Stimulated activated CD4-positive, alpha-beta T cell treated with anti-CD3 and anti-CD28 coated beads, TNF-alpha, amount 100 ng/mL, for 4 hours (primary cell): ENCODE measurements at regions not wholly inside any gene's neighbourhood (a gene's known extent, or its start where the extent isn't known, plus 50 kb on each side); places are given as distances from the start of the nearest gene placed in this dataset.

Experiments
- DNase-seq, 3 experiments: peaks; one replicate each; pipeline ENCODE4 v3.0.0-alpha.2; 2020; ENCODE audit warnings: low read depth in 3 of 3

- DNase-seq, result no peak
Observed at GRCh38 chr5:153122403-153122802, 368.1 kb upstream of the GRIA1 start.

GRCh38 chr5:153130296-153130695 lies 360.2 kb upstream of the GRIA1 start:
- no peak for DNase-seq

- no peak for DNase-seq
Observed at GRCh38 chr5:153135411-153135810, 355.1 kb upstream of the GRIA1 start.

- DNase-seq, result no peak
Observed at GRCh38 chr5:153136910-153137614, 353.4 kb upstream of the GRIA1 start.

DNA sequence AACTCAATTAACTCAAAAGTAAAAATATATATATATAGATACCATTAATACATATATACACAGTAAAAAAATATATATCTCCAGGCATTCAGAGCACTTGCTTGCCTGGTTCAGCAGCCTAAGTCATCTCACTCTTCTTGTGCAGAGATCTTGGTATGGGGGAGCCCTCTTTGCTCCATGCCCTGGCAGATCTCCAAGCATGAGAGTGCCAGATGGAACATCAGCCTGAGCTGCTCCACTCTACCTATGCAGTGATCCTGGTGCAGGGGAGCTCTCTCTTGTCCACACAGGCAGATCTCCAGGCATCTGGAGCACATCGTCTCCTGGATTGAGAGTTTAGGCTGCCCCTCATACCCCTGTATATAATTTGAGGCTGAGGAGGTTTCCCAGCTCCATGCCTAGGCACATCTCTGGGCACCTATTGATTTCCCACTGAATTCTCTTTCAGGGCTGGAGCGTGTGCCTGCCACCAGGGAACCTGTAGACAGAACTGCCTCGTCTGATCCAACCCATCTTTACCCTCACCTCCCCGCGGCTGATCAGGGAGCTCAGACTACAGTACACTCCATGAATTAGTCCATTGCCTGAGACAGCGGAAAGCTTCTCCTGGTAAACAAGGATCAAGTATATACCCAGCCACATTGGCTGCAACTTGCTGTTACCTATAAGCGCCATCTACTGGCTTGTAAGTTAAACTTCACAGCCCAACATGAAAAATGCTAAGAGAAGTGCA lies 342.4 kb upstream of the GRIA1 start:
- DNase-seq, result no peak

GRCh38 chr5:153148624-153148976 lies 341.9 kb upstream of the GRIA1 start:
- no peak for DNase-seq

- DNase-seq, result no peak
Observed at GRCh38 chr5:153151558-153151957, 338.9 kb upstream of the GRIA1 start.

GRCh38 chr5:153153086-153153485 lies 337.4 kb upstream of the GRIA1 start:
- DNase-seq, result no peak

GRCh38 chr5:153157156-153157555 lies 333.3 kb upstream of the GRIA1 start:
- no peak for DNase-seq

GRCh38 chr5:153158608-153159007 lies 331.9 kb upstream of the GRIA1 start:
- DNase-seq, result no peak

DNA sequence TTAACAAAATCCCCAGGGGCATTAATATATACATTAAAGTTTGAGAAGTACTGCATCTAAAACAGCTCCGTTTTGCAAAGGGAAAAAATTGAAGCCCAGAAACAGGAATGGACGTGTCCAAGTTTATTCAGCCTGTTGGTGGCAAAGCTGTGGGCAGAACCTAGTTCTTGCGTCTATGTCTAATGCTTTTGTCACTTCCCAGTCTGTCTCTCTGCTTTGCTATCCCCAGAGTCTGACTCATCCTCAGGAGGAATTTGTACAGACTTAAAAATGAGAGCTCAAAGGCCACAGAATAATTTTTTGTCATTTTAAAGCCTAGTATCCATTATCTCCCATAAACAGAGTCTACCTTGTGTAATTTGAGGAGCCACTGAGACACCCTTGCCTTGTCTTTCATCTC lies 330.9 kb upstream of the GRIA1 start:
- DNase-seq, result no peak

- no peak for DNase-seq
Observed at GRCh38 chr5:153168241-153168640, 322.2 kb upstream of the GRIA1 start.

DNA sequence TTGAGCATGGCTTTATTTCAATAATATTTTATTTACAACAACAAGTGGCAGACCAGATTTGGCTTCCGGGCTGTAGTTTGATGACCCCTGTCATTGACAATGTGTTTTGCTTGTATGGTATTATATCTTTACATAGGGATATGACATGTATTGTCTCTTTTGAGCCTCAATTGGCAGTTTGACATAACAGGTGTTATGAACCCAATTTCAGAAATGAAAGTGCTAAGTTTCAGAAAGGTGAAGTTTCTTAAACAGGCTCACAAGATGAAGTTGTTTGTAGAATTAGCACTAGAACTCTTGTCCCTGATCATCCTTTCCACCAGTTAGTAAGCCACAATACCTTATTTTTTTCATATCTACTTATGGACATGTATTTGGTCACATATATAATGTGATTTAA lies 303.0 kb upstream of the GRIA1 start:
- no peak for DNase-seq

DNA sequence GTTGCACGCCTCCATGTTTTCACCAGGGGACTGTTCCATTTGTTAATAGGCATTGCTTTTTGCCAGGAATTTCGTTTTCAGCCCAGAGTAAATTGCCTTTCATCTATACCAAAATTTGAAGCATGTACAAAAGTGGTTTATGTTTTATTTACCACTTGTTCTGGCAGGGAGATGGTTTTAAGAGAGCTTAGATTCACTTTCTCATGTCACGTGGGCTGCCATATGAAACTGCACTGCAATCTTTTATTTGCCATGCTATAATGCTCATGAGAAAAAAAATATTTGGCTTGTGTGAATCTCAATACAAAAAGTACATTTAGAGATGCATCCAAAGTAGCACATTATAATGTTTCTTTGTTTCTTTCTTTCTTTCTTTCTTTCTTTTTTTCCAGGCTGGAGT lies 284.1 kb upstream of the GRIA1 start:
- DNase-seq, result no peak

DNA sequence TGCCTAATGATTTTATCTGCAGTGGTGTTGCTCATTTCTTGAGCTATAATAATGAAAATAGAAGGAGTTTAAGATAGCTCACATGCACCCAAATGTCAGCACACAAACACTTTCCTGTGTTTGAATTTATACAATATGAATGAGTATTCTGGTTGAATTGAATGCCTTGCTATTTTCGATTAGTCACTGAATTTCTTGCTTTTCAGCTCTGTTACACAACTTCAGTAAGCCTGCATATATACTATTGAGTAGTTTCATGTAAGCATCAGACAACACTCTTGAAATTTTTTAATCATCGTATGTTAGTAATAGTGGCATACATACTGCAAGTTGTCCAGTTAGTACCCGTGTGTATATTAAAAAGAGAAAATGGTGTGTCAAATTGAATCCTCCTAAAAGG lies 281.5 kb upstream of the GRIA1 start:
- no peak for DNase-seq

GRCh38 chr5:153209687-153210086 lies 280.8 kb upstream of the GRIA1 start:
- no peak for DNase-seq

DNA sequence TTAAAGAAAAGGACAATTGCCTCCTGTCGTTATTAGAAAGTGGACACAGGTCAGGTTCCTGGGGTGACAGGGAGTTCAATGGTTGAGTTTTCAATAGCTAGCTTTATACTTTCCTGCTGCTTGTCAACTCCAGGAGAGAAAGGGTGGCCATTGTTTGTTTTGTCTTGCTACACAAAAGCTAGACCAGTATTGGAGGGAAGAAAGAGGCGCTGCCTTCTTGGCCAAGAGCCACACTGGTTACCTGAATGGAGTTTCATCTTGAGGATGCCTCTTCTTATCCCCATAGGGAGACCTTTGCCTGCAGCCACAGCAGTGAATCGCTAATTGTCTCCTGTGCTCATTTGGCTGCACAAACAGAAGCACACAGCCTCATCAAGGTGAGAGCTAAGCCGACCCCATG lies 279.4 kb upstream of the GRIA1 start:
- no peak for DNase-seq

DNA sequence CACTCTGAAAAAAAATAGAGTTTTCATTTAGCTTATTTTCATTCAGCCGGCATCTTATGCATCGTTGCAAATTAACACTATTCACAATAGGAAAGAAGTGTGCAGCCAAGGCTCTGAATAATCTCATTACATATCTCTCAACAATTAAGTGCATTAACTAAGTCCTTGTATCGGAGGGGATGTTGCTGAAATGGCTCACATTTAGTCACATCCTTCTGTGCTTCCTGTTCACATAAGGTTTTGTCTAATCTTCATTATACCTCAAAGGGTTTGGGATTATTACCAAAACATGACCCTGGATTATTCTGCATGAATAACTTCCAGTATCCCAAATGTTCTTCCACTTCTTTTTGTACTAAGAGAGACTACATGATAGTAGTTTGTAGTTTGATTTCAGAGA lies 278.0 kb upstream of the GRIA1 start:
- no peak for DNase-seq

DNA sequence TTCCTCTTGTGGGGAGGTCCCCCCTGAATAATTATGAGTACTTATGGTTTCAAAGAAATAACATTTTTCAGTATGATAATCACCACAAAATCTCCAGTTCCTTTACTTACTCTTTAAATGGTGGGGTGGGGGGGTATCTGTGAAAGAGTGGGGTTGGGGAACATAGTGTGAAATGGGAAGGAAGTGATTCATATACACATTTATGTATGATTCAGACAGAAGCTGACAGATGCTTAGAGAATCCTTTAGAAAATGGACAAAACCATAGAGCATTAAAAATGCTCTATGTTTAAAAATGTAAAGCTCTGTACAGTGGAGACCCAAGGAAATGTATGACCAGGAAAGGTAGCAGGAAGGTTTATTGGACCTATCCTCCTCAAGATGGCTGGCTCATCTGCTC lies 267.5 kb upstream of the GRIA1 start:
- no peak for DNase-seq

DNA sequence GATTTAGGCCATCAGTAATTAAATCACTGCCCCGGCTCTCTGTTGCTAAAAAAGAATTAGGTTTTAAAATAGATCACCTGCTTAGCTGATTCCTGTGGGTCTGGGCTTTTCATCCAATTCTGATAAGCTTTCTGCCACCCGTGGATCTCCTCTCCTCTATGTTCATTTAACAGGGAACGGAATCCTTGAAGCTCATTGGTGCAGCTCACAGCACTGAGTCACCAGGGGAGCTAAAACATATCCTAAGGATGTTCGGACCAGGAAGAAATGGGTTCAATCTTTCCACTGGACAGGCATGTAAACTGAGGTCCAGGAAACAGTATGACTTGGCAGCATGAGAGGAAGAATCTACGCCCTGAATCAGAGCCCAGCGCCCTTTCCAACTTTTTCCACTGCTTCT lies 267.1 kb upstream of the GRIA1 start:
- DNase-seq, result no peak

DNA sequence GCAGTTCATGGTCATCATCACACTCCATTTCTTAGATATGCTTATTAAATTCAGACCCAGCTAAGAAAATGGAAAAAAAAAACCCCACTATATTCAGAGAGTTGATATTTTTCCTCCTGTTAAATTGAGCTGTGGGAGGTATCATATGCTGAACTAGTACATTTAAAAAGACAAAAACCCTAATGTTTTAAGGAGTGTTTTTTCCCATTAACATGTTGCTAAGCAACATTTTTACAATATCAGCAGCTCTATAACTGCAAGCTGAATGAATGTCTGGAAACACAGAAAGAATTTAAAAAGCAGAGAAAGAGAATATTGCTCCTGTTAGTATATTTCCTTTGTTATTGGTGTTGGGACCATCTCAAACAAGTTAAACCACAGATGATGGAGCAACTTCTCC lies 265.8 kb upstream of the GRIA1 start:
- no peak for DNase-seq

GRCh38 chr5:153233933-153234332 lies 256.5 kb upstream of the GRIA1 start:
- DNase-seq, result no peak

- no peak for DNase-seq
Observed at GRCh38 chr5:153236319-153236718, 254.2 kb upstream of the GRIA1 start.
